ENCODE measurements at regions not wholly inside any gene's neighbourhood (a gene's known extent, or its start where the extent isn't known, plus 50 kb on each side); places are given as distances from the start of the nearest gene placed in this dataset.

- TF ChIP-seq CTCF (IDR thresholded peaks at IDR 0.05) (no peak), POLR2AphosphoS5 (IDR thresholded peaks at IDR 0.05) (no peak), EP300 (IDR thresholded peaks at IDR 0.05) (no peak), POLR2A (IDR thresholded peaks at IDR 0.05; ENCODE audit: low read depth) (no peak)
Measured at GRCh38 chr1:199460933-199461332, 566.6 kb upstream of the NR5A2 start.
